ENCODE measurements at regions not wholly inside any gene's neighbourhood (a gene's known extent, or its start where the extent isn't known, plus 50 kb on each side); places are given as distances from the start of the nearest gene placed in this dataset.

DNA sequence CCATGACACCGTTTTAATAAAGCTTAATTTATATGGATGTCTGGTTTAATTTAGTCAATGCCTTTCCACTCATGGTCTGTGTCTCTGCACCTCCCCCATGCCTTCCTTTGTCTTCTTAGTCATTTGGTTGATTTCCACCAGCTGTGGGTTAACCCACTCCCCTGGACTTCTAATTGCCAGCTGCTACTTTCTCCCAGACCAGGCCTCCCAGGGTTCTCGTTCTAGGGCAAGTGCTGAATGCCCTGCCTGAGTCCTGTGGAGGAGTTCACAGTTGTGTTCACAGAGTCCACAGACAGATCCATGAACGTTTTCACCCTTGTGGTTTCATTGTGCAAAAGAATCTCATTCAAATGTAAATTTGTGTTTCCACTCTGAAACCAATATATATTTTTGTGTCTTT lies 243.4 kb downstream of the NUF2 start (continued):
- TF ChIP-seq DDX20 (tag; IDR thresholded peaks at IDR 0.05; ENCODE audit: low read depth) (no peak), MYNN (IDR thresholded peaks at IDR 0.05) (no peak), MYNN (CRISPR knock-in tag; IDR thresholded peaks at IDR 0.05) (no peak), OTX1 (CRISPR knock-in tag; IDR thresholded peaks at IDR 0.05) (no peak), NFIC (IDR thresholded peaks at IDR 0.05) (no peak)
- TF ChIP-seq, protein P1, sequence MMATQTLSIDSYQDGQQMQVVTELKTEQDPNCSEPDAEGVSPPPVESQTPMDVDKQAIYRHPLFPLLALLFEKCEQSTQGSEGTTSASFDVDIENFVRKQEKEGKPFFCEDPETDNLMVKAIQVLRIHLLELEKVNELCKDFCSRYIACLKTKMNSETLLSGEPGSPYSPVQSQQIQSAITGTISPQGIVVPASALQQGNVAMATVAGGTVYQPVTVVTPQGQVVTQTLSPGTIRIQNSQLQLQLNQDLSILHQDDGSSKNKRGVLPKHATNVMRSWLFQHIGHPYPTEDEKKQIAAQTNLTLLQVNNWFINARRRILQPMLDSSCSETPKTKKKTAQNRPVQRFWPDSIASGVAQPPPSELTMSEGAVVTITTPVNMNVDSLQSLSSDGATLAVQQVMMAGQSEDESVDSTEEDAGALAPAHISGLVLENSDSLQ (IDR thresholded peaks at IDR 0.05), result no peak

DNA sequence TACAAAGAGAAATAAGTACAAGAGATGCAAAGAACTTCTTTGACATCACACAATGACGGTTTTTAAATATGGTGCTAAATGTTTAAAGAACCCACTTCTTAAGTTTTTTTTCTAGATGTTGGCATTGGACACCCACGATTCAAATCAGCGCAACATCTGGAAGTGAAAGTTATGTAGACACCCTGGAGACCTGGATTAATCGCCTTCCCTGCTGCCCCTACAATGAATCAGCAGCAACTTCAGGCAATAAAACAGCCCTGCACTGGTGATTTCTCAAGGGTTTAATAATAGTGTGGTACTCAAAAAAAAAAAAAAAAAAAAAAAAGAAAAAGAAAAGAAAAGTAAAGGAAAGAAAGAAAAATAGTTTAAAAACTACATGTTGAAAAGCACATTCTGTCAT lies 248.3 kb downstream of the NUF2 start:
- Histone ChIP-seq H3K9ac (ENCODE audit: insufficient read depth in 1 of 2, low read depth in 2 of 2, low read length in 2 of 2) (no peak overlapping the region), H3K36me3 (ENCODE audit: control insufficient read depth, insufficient read depth, low read length) (no peaks in the 10 kb centered on the region), H3K79me2 (ENCODE audit: control insufficient read depth, insufficient read depth, low read length) (no peaks in the 10 kb centered on the region), H3K4me2 (ENCODE audit: insufficient read depth, low read length) (no peak overlapping the region), H3K9me1 (ENCODE audit: control insufficient read depth, insufficient read depth, low read length) (no peaks in the 10 kb centered on the region), H3K27me3 (ENCODE audit: control insufficient read depth in 2 of 2, insufficient read depth in 2 of 2, low read length in 2 of 2) (no peaks in the 10 kb centered on the region), H3K27ac (ENCODE audit: extremely low read depth, low read depth, low read length) (no peak overlapping the region), H3K4me1 (replicated peaks in 1 of 2; ENCODE audit: control insufficient read depth in 2 of 2, insufficient read depth in 2 of 2, low read length in 2 of 2) (no peaks in the 10 kb centered on the region), H2AFZ (ENCODE audit: low read depth, low read length) (no peak overlapping the region), H3K9me3 (replicated peaks; ENCODE audit: control insufficient read depth, insufficient read depth, low read depth, low read length) (no peaks in the 10 kb centered on the region), H4K20me1 (replicated peaks; ENCODE audit: control insufficient read depth, insufficient read depth, low read length) (no peaks in the 10 kb centered on the region), H3K4me3 (no peak overlapping the region)
- no peak for TF ChIP-seq HMG20B (CRISPR knock-in tag; IDR thresholded peaks at IDR 0.05)
- TF ChIP-seq, protein P2, sequence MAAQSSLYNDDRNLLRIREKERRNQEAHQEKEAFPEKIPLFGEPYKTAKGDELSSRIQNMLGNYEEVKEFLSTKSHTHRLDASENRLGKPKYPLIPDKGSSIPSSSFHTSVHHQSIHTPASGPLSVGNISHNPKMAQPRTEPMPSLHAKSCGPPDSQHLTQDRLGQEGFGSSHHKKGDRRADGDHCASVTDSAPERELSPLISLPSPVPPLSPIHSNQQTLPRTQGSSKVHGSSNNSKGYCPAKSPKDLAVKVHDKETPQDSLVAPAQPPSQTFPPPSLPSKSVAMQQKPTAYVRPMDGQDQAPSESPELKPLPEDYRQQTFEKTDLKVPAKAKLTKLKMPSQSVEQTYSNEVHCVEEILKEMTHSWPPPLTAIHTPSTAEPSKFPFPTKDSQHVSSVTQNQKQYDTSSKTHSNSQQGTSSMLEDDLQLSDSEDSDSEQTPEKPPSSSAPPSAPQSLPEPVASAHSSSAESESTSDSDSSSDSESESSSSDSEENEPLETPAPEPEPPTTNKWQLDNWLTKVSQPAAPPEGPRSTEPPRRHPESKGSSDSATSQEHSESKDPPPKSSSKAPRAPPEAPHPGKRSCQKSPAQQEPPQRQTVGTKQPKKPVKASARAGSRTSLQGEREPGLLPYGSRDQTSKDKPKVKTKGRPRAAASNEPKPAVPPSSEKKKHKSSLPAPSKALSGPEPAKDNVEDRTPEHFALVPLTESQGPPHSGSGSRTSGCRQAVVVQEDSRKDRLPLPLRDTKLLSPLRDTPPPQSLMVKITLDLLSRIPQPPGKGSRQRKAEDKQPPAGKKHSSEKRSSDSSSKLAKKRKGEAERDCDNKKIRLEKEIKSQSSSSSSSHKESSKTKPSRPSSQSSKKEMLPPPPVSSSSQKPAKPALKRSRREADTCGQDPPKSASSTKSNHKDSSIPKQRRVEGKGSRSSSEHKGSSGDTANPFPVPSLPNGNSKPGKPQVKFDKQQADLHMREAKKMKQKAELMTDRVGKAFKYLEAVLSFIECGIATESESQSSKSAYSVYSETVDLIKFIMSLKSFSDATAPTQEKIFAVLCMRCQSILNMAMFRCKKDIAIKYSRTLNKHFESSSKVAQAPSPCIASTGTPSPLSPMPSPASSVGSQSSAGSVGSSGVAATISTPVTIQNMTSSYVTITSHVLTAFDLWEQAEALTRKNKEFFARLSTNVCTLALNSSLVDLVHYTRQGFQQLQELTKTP (IDR thresholded peaks at IDR 0.05; ENCODE audit: low read depth in 1 of 2, partially characterized antibody in 2 of 2), result no peak
- no peak for TF ChIP-seq MTF1 (CRISPR knock-in tag; IDR thresholded peaks at IDR 0.05; ENCODE audit: borderline replicate concordance)
- no peak for TF ChIP-seq ZNF212 (CRISPR knock-in tag; IDR thresholded peaks at IDR 0.05)
- intact Hi-C loops (cut with micrococcal nuclease), result no loop called here
- DNase-seq (ENCODE audit: extremely low read depth in 1 of 4, low spot score in 3 of 4) (no peak), ATAC-seq (no peak), FAIRE-seq (no peak)
- WGBS (ENCODE audit: insufficient coverage, low coverage, missing lambda C conversion rate), result 1% methylated on average over 4 of the region's 4 CpGs
- CTCF ChIA-PET (ENCODE audit: low intra/inter-chr PET ratio), result no interaction called here
- no TSS peak for BruUV-seq (replicated peaks)
- in situ Hi-C loops (cut with MboI), result no loop called here
- POLR2A ChIA-PET, result no interaction called here

All from K562 (cell line).